B cell (primary cell): ENCODE measurements at regions not wholly inside any gene's neighbourhood (a gene's known extent, or its start where the extent isn't known, plus 50 kb on each side); places are given as distances from the start of the nearest gene placed in this dataset.

Source experiments
- CTCF ChIP-seq: fragments of 200-600 bp; IDR thresholded peaks from one replicate; pipeline ENCODE4 v1.8.0; 2022; ENCODE audit warnings: antibody characterized with exemption, mild to moderate bottlenecking
- EZH2 ChIP-seq: IDR thresholded peaks from 2 replicates; pipeline ENCODE4 v1.6.1; 2012; ENCODE audit warnings: borderline replicate concordance, low read depth, mild to moderate bottlenecking, moderate library complexity, low read length; ENCODE audit not compliant: insufficient read depth, poor library complexity, severe bottlenecking

DNA sequence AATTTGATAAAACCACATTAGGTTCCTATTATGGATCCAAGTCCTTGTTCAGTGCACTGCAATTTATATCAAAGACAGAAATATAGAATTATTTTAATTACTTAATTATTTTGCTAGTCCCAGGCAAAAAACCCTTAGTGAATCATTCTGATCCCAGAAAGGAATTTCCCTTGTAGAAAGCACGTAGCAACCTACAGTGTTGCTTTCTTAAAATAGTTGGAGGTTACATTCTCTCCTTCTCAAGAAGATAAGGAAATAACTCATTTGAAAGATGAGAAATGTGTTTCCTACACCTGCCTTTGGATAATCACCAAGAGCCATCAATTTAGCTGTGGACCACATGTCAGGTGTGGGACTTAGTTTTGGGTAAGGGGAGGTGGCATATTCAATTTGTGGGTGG lies 434.9 kb downstream of the SHISA9 start:
- TF ChIP-seq CTCF = no peak
- no peak for TF ChIP-seq EZH2
